VCaP (cell line): ENCODE measurements at regions not wholly inside any gene's neighbourhood (a gene's known extent, or its start where the extent isn't known, plus 50 kb on each side); places are given as distances from the start of the nearest gene placed in this dataset.

ENCODE experiments used
- H3K27ac ChIP-seq: fragments of 450-650 bp; 2 replicates; pipeline ENCODE4 v1.5.1; 2017
- CTCF ChIP-seq: fragments of 450-650 bp; conservative IDR thresholded peaks from 2 replicates; pipeline ENCODE4 v1.5.1; 2017; ENCODE audit warnings: mild to moderate bottlenecking, moderate library complexity

GRCh38 chr14:87407344-87407743 is 585.6 kb downstream of the GALC start:
- H3K27ac ChIP-seq = no peak overlapping the region
- TF ChIP-seq CTCF = no peak

- H3K27ac ChIP-seq = no peak overlapping the region
- no peak for TF ChIP-seq CTCF
Observed at GRCh38 chr14:87405563-87405962, 587.4 kb downstream of the GALC start.

- no peak overlapping the region for H3K27ac ChIP-seq
- TF ChIP-seq CTCF = no peak
Observed at GRCh38 chr14:87397499-87397898, 595.5 kb downstream of the GALC start.

- no peak for TF ChIP-seq CTCF
- no peak overlapping the region for H3K27ac ChIP-seq
Observed at GRCh38 chr14:87391066-87391465, 601.9 kb downstream of the GALC start.

GRCh38 chr14:87388946-87389345 is 604.0 kb downstream of the GALC start:
- no peak for TF ChIP-seq CTCF
- H3K27ac ChIP-seq = no peak overlapping the region

GRCh38 chr14:87387806-87388205 is 605.2 kb downstream of the GALC start:
- no peak for TF ChIP-seq CTCF
- H3K27ac ChIP-seq = no peak overlapping the region

GRCh38 chr14:87386524-87386923 is 606.5 kb downstream of the GALC start:
- no peak for TF ChIP-seq CTCF
- no peak overlapping the region for H3K27ac ChIP-seq

GRCh38 chr14:87380054-87380453 is 612.9 kb downstream of the GALC start:
- no peak for TF ChIP-seq CTCF

More at GRCh38 chr14:87380054-87380453, 612.9 kb downstream of the GALC start:
- no peak overlapping the region for H3K27ac ChIP-seq
